Neural progenitor cell (in vitro differentiated cells): ENCODE measurements at regions not wholly inside any gene's neighbourhood (a gene's known extent, or its start where the extent isn't known, plus 50 kb on each side); places are given as distances from the start of the nearest gene placed in this dataset.

Experiments used
- DNase-seq: peaks from one replicate; pipeline ENCODE4 v3.0.0-alpha.2; 2016; ENCODE audit warnings: low spot score
- H2AFZ ChIP-seq: fragments of 200-600 bp; sonication (generic); replicated peaks from 2 replicates; pipeline ENCODE4 v1.6.1; 2016; ENCODE audit warnings: antibody characterized with exemption
- H3F3A ChIP-seq: fragments of 200-600 bp; sonication (generic); 2 replicates; pipeline ENCODE4 v1.6.1; 2016; ENCODE audit warnings: antibody characterized with exemption, low read depth
- H3K27ac ChIP-seq: fragments of 200-600 bp; sonication (generic); 2 replicates; pipeline ENCODE4 v1.5.1; 2016; ENCODE audit warnings: mild to moderate bottlenecking
- H3K27me3 ChIP-seq: fragments of 200-600 bp; sonication (generic); 2 replicates; pipeline ENCODE4 v1.6.1; 2016; ENCODE audit warnings: mild to moderate bottlenecking, moderate library complexity
- H3K36me3 ChIP-seq: fragments of 200-600 bp; sonication (generic); 2 replicates; pipeline ENCODE4 v1.5.1; 2016
- H3K4me1 ChIP-seq: fragments of 200-600 bp; sonication (generic); 2 replicates; pipeline ENCODE4 v1.6.1; 2016; ENCODE audit warnings: mixed run types
- H3K4me2 ChIP-seq: fragments of 200-600 bp; sonication (generic); 2 replicates; pipeline ENCODE4 v1.6.1; 2016
- H3K4me3 ChIP-seq: fragments of 200-600 bp; sonication (generic); 2 replicates; pipeline ENCODE4 v1.5.1; 2016
- H3K79me2 ChIP-seq: fragments of 200-600 bp; sonication (generic); 2 replicates; pipeline ENCODE4 v1.6.1; 2016; ENCODE audit warnings: low read depth
- H3K9ac ChIP-seq: fragments of 200-600 bp; sonication (generic); 2 replicates; pipeline ENCODE4 v1.6.1; 2016
- H3K9me3 ChIP-seq: fragments of 200-600 bp; sonication (generic); 2 replicates; pipeline ENCODE4 v1.5.1; 2016; ENCODE audit warnings: low read depth
- H4K20me1 ChIP-seq: fragments of 200-600 bp; sonication (generic); 2 replicates; pipeline ENCODE4 v1.6.1; 2016; ENCODE audit warnings: low read depth
- H3K27ac Mint-ChIP-seq: 3 replicates; pipeline ENCODE4 v1.8.0; 2021; ENCODE audit warnings: mixed read lengths
- H3K27me3 Mint-ChIP-seq: 2 replicates; pipeline ENCODE4 v1.8.0; 2022; ENCODE audit warnings: low read depth, mild to moderate bottlenecking, inconsistent platforms, moderate library complexity, mixed read lengths; ENCODE audit not compliant: insufficient read depth
- H3K36me3 Mint-ChIP-seq: 3 replicates; pipeline ENCODE4 v1.8.0; 2021; ENCODE audit warnings: mixed read lengths
- H3K4me1 Mint-ChIP-seq: 3 replicates; pipeline ENCODE4 v1.8.0; 2021; ENCODE audit warnings: mixed read lengths
- H3K4me3 Mint-ChIP-seq: 3 replicates; pipeline ENCODE4 v1.8.0; 2021; ENCODE audit warnings: mild to moderate bottlenecking, moderate library complexity, mixed read lengths
- H3K9me3 Mint-ChIP-seq: 3 replicates; pipeline ENCODE4 v1.8.0; 2020; ENCODE audit warnings: mixed read lengths
- EZH2 ChIP-seq: fragments of 200-600 bp; sonication (generic); IDR thresholded peaks from 2 replicates; pipeline ENCODE4 v1.6.1; 2017; ENCODE audit warnings: antibody characterized with exemption, mild to moderate bottlenecking, moderate library complexity
- EZH2phosphoT487 ChIP-seq: fragments of 200-600 bp; sonication (generic); IDR thresholded peaks from 2 replicates; pipeline ENCODE4 v1.6.1; 2017; ENCODE audit warnings: antibody characterized with exemption
- TF ChIP-seq, protein P1 (sequence below): fragments of 200-600 bp; sonication (generic); IDR thresholded peaks from 2 replicates; pipeline ENCODE4 v1.5.1; 2017; ENCODE audit warnings: antibody characterized with exemption, mild to moderate bottlenecking

DNA sequence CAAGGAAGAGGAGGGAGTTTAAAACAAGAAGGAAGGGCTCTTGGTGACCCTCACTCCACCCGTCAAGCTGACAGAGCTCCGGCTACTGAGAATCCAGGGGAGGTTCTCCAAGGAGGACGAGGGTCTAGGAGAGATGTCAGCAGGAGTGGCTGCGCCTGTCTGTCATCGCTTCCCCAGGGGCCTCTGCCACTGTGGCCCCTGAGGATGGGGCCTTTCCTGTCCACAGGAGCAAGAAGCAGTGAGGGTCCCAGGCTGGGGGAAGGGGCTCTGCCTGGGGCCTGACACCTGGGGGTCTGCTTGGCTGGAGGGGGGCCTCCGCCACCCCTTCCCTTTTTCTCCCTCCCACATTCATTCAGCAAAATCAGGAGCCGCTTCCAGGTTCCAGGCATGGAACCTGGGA lies 66.5 kb upstream of the TNRC6C start:
- no peak for DNase-seq
- TF ChIP-seq EZH2phosphoT487 (no peak), EZH2 (no peak)
- TF ChIP-seq, protein P1, sequence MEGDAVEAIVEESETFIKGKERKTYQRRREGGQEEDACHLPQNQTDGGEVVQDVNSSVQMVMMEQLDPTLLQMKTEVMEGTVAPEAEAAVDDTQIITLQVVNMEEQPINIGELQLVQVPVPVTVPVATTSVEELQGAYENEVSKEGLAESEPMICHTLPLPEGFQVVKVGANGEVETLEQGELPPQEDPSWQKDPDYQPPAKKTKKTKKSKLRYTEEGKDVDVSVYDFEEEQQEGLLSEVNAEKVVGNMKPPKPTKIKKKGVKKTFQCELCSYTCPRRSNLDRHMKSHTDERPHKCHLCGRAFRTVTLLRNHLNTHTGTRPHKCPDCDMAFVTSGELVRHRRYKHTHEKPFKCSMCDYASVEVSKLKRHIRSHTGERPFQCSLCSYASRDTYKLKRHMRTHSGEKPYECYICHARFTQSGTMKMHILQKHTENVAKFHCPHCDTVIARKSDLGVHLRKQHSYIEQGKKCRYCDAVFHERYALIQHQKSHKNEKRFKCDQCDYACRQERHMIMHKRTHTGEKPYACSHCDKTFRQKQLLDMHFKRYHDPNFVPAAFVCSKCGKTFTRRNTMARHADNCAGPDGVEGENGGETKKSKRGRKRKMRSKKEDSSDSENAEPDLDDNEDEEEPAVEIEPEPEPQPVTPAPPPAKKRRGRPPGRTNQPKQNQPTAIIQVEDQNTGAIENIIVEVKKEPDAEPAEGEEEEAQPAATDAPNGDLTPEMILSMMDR: no peak
- H4K20me1 ChIP-seq: no peaks in the 10 kb centered on the region
- H3K36me3 ChIP-seq: no peaks in the 10 kb centered on the region
- H3K27ac Mint-ChIP-seq: peak overlapping the region; percentile 57
- H3K4me3 ChIP-seq: no peak overlapping the region
- no peak overlapping the region for H3K4me2 ChIP-seq
- peaks cover 2% of the 10 kb centered on the region for H3K27me3 Mint-ChIP-seq
- no peaks in the 10 kb centered on the region for H3K9me3 Mint-ChIP-seq
- H3K4me1 Mint-ChIP-seq: peaks cover 48% of the 10 kb centered on the region
- H3K9ac ChIP-seq: no peak overlapping the region
- H3K27me3 ChIP-seq: no peaks in the 10 kb centered on the region
- no peak overlapping the region for H3K4me3 Mint-ChIP-seq
- no peak overlapping the region for H3K27ac ChIP-seq
- peaks cover 26% of the 10 kb centered on the region for H3K4me1 ChIP-seq
- H3K9me3 ChIP-seq: no peaks in the 10 kb centered on the region
- H2AFZ ChIP-seq: peak overlapping the region; percentile 50
- H3K79me2 ChIP-seq: no peaks in the 10 kb centered on the region
- H3K36me3 Mint-ChIP-seq: no peaks in the 10 kb centered on the region
- no peaks in the 10 kb centered on the region for H3F3A ChIP-seq

DNA sequence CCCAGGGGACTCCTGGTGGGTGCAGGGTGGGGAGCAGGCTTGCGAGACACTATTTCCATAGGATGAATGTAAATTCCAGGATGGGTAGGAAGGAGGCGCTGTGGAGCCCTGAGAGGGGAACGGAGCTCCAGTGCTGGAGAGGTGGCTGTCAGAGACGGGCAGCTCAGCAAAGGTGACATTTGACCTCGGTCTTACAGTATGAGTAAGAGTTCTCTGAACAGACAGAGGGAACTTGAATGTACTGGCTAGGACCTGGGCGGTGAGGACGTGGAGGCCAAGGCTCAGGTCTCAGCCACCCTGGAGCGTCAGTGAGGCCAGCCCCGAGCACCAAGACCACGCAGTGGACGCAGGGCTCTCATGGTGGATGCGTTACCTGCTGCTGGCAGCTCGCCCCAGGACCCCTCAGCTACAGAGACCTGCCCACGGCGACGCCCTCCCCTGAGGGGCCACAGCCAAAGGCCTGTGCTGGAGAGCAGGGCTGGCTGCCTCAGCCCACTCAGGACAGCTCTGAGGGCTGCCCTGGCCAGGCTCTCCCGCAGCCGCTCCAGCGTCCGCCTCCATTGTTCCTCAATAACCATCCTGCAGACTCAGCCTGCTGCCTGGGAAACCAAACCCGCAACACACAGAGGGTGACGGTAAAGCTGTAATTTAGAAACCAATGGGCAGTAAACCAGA lies 65.9 kb upstream of the TNRC6C start:
- H3K9ac ChIP-seq: no peak overlapping the region
- peaks cover 2% of the 10 kb centered on the region for H3K27me3 Mint-ChIP-seq

DNA sequence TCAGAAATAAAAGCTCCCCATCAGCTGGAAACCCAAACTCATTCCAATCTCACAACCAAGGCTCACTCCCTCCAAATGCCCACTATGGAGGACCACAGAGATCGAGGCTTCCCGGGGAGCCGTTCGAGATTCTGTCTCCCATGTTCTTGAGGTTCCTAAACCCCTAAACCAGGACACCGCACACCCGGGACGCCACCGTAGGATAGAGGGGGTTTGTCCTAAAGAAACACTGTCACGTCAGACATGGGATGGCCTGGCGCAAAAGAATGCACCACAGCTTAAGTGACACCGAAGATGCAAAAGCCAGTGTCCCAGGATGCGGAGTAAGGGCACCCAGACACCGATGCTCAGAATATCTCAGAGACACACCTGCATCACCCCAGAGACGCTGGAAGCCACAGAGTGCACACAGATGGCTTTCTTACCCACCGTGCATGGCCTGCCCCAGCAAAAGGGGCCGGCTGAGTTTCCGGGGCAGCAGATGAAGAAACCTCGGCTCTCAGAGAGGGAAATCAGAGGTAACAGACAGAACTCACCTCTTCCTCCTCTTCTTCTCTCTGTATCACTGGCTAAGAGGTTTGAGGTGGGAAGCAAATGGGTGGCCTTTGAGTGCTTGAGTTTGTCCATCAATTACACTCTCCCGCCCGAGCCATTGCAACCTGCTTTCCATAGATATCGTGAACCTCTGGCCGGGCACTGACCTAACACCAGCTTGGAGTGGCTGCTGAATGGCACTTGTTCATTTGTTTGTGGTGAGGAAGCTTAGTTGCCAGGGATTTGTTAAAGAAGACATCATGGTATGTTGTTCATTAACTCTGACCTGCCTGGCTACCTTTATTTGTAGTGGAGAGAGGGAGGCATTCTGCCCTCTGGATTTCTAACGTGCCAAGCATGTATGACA lies 65.1 kb upstream of the TNRC6C start:
- Histone ChIP-seq H3K36me3 (no peaks in the 10 kb centered on the region), H2AFZ (peak overlapping the region; percentile 8), H3K9ac (no peak overlapping the region), H3K79me2 (no peaks in the 10 kb centered on the region), H3K4me2 (no peak overlapping the region), H3K4me3 (no peak overlapping the region), H3K27me3 (no peaks in the 10 kb centered on the region), H3K27ac (no peak overlapping the region), H4K20me1 (no peaks in the 10 kb centered on the region), H3K9me3 (no peaks in the 10 kb centered on the region), H3F3A (no peaks in the 10 kb centered on the region), H3K4me1 (peaks cover 13% of the 10 kb centered on the region)
- no peaks in the 10 kb centered on the region for H3K9me3 Mint-ChIP-seq
- H3K4me3 Mint-ChIP-seq: no peak overlapping the region
- H3K36me3 Mint-ChIP-seq: no peaks in the 10 kb centered on the region
- TF ChIP-seq EZH2: no peak
- no peak for TF ChIP-seq EZH2phosphoT487
- TF ChIP-seq, protein P1: no peak
- H3K4me1 Mint-ChIP-seq: peaks cover 35% of the 10 kb centered on the region
- H3K27me3 Mint-ChIP-seq: peaks cover 2% of the 10 kb centered on the region
- no peak for DNase-seq
- H3K27ac Mint-ChIP-seq: peak overlapping the region; percentile 85

More for the DNA sequence above, 65.9 kb upstream of the TNRC6C start:
- H2AFZ ChIP-seq: peak overlapping the region; percentile 8
- no peak overlapping the region for H3K27ac ChIP-seq
- H4K20me1 ChIP-seq: no peaks in the 10 kb centered on the region
- peak overlapping the region; percentile 23 for H3K4me2 ChIP-seq
- Mint-ChIP-seq H3K4me1 (peaks cover 42% of the 10 kb centered on the region), H3K9me3 (no peaks in the 10 kb centered on the region), H3K4me3 (no peak overlapping the region), H3K27ac (peak overlapping the region; percentile 50), H3K36me3 (no peaks in the 10 kb centered on the region)
- H3K27me3 ChIP-seq: no peaks in the 10 kb centered on the region
- H3K9me3 ChIP-seq: no peaks in the 10 kb centered on the region
- no peaks in the 10 kb centered on the region for H3K79me2 ChIP-seq
- peak; percentile 82 for DNase-seq
- no peaks in the 10 kb centered on the region for H3F3A ChIP-seq
- no peak overlapping the region for H3K4me3 ChIP-seq
- H3K36me3 ChIP-seq: no peaks in the 10 kb centered on the region
- peaks cover 21% of the 10 kb centered on the region for H3K4me1 ChIP-seq
- TF ChIP-seq EZH2: no peak
- TF ChIP-seq, protein P1: peak; percentile 80
